ENCODE measurements at regions not wholly inside any gene's neighbourhood (a gene's known extent, or its start where the extent isn't known, plus 50 kb on each side); places are given as distances from the start of the nearest gene placed in this dataset. TPM values are rescaled to one million over a fixed set of nuclear protein-coding genes. Genes with fewer than 3 reads are reported as not detected.
"Not testable (repeated sequence)": the region's sequence is repeated elsewhere in the genome, so short reads cannot be mapped to it uniquely, and the experiment has no call there.

DNA sequence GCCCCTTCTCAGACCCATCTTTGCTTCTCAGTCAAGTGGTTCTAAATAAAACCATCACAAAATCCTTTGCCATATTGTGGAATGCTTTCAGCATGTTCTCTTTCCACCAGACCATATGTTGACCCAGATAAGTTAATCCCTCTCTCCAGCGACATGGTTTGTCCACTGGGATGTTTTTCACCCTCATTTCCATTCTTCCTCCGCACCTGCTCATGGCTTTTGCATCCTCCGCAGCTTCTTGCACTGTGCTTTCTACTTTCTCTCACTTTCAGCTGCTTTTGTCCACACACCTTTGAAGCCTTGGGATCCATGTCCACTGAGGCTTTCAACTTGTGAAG lies 52.3 kb upstream of the WAC start:
- no peak for ATAC-seq (ENCODE audit: low FRiP score)
- DNase-seq (ENCODE audit: low spot score): no peak
- TF ChIP-seq, protein P1, sequence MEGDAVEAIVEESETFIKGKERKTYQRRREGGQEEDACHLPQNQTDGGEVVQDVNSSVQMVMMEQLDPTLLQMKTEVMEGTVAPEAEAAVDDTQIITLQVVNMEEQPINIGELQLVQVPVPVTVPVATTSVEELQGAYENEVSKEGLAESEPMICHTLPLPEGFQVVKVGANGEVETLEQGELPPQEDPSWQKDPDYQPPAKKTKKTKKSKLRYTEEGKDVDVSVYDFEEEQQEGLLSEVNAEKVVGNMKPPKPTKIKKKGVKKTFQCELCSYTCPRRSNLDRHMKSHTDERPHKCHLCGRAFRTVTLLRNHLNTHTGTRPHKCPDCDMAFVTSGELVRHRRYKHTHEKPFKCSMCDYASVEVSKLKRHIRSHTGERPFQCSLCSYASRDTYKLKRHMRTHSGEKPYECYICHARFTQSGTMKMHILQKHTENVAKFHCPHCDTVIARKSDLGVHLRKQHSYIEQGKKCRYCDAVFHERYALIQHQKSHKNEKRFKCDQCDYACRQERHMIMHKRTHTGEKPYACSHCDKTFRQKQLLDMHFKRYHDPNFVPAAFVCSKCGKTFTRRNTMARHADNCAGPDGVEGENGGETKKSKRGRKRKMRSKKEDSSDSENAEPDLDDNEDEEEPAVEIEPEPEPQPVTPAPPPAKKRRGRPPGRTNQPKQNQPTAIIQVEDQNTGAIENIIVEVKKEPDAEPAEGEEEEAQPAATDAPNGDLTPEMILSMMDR (IDR thresholded peaks at IDR 0.05): no peak

GRCh38 chr10:28481346-28481745 lies 51.6 kb upstream of the WAC start:
- DNase-seq (ENCODE audit: low spot score); ATAC-seq (ENCODE audit: low FRiP score): not testable (repeated sequence)

- no peak for ATAC-seq (ENCODE audit: low FRiP score)
- TF ChIP-seq, protein P1 (IDR thresholded peaks at IDR 0.05): no peak
- DNase-seq (ENCODE audit: low spot score): no peak
Observed at GRCh38 chr10:28481968-28482367, 51.0 kb upstream of the WAC start.

Small RNA genes in the stretch of these regions (small RNA-seq; reads per million reads assigned to genes)
- gene RF00012: not detected

Measured in omental fat pad (tissue), 3 donors.